Sigmoid colon (tissue), 4 donors: ENCODE measurements at regions not wholly inside any gene's neighbourhood (a gene's known extent, or its start where the extent isn't known, plus 50 kb on each side); places are given as distances from the start of the nearest gene placed in this dataset.

Source experiments
- POLR2A ChIP-seq, 2 donors: fragments of 450-650 bp; IDR thresholded peaks; one replicate each; pipeline ENCODE4 v1.6.1; 2016; ENCODE audit warnings: antibody characterized with exemption in 2 of 2, mild to moderate bottlenecking in 2 of 2, moderate library complexity in 2 of 2
- POLR2AphosphoS5 ChIP-seq, 4 donors: sonication (generic); formaldehyde crosslinking; IDR thresholded peaks; one replicate each; pipeline ENCODE4 v1.6.1; 2017; ENCODE audit warnings: antibody characterized with exemption in 4 of 4
- TF ChIP-seq, protein P1 (sequence below), 4 experiments: fragments of 450-650 bp in 3 of 4; fragments of 200-600 bp in 1 of 4; IDR thresholded peaks; one replicate each; pipeline ENCODE4 v1.5.1; 2016 to 2019; ENCODE audit warnings: antibody characterized with exemption in 4 of 4, mild to moderate bottlenecking in 3 of 4, moderate library complexity in 2 of 4

DNA sequence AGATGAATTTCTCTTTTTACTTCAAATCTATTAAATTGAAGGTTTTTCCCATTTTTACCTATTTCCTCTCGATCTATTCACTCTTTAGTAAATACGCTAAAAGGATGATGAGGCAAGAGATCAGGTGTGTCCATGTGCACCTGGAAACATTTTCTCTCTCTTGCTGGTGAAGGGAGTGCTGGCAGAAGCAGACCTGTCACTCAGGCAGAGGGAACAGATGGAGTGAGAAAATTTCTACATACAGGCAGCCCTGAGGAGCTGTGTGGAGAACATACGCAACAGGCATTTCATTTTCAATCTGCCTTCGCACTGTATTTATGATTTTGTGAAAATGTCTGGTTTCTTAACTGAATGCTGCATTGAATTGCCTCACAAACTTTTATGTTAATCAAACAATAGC, 249.5 kb downstream of the GPM6A start:
- TF ChIP-seq POLR2A (IDR thresholded peaks at IDR 0.05), result no peak
- TF ChIP-seq, protein P1, sequence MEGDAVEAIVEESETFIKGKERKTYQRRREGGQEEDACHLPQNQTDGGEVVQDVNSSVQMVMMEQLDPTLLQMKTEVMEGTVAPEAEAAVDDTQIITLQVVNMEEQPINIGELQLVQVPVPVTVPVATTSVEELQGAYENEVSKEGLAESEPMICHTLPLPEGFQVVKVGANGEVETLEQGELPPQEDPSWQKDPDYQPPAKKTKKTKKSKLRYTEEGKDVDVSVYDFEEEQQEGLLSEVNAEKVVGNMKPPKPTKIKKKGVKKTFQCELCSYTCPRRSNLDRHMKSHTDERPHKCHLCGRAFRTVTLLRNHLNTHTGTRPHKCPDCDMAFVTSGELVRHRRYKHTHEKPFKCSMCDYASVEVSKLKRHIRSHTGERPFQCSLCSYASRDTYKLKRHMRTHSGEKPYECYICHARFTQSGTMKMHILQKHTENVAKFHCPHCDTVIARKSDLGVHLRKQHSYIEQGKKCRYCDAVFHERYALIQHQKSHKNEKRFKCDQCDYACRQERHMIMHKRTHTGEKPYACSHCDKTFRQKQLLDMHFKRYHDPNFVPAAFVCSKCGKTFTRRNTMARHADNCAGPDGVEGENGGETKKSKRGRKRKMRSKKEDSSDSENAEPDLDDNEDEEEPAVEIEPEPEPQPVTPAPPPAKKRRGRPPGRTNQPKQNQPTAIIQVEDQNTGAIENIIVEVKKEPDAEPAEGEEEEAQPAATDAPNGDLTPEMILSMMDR (IDR thresholded peaks at IDR 0.05), result no peak
- no peak for TF ChIP-seq POLR2AphosphoS5 (IDR thresholded peaks at IDR 0.05)
